Stomach (tissue), 8 donors: ENCODE measurements at regions not wholly inside any gene's neighbourhood (a gene's known extent, or its start where the extent isn't known, plus 50 kb on each side); places are given as distances from the start of the nearest gene placed in this dataset.

ENCODE experiments used
- DNase-seq, 2 donors: peaks; one replicate each; pipeline versions ENCODE4 v3.0.0 to v3.0.0-alpha.2; 2013 to 2019
- H3K27ac ChIP-seq, 5 donors: fragments of 200-600 bp in 4 of 5; sonication (generic) in 4 of 5; one replicate each; pipeline ENCODE4 v1.5.1; 2013 to 2019; ENCODE audit warnings: mild to moderate bottlenecking in 1 of 5, moderate library complexity in 1 of 5
- H3K27me3 ChIP-seq, 3 donors: fragments of 200-600 bp; sonication (generic); one replicate each; pipeline ENCODE4 v1.5.1; 2017 to 2019; ENCODE audit warnings: mixed run types in 1 of 3
- H3K36me3 ChIP-seq, 4 donors: fragments of 200-600 bp; sonication (generic); 1 replicate in 3 of 4; 2 replicates in 1 of 4; pipeline ENCODE4 v1.5.1; 2016 to 2019
- H3K4me1 ChIP-seq, 4 donors: fragments of 200-600 bp; sonication (generic); one replicate each; pipeline ENCODE4 v1.5.1; 2016 to 2019
- H3K4me3 ChIP-seq, 4 donors: fragments of 200-600 bp; sonication (generic) in 3 of 4; one replicate each; pipeline ENCODE4 v1.5.1; 2016 to 2019; ENCODE audit warnings: mild to moderate bottlenecking in 1 of 4
- H3K9me3 ChIP-seq, 4 donors: fragments of 200-600 bp; sonication (generic); one replicate each; pipeline ENCODE4 v1.5.1; 2016 to 2019
- CTCF ChIP-seq, 7 experiments: fragments of 450-650 bp in 4 of 7; fragments of 200-600 bp in 3 of 7; sonication (generic) in 3 of 7; IDR thresholded peaks; one replicate each; pipeline ENCODE4 v1.5.1; 2016 to 2019; ENCODE audit warnings: antibody characterized with exemption in 7 of 7, control low read depth in 2 of 7, mild to moderate bottlenecking in 1 of 7
- EP300 ChIP-seq: sonication (generic); formaldehyde crosslinking; IDR thresholded peaks from one replicate; pipeline ENCODE4 v1.6.1; 2017; ENCODE audit warnings: antibody characterized with exemption
- POLR2A ChIP-seq, 4 donors: fragments of 450-650 bp; IDR thresholded peaks; one replicate each; pipeline ENCODE4 v1.6.1; 2016; ENCODE audit warnings: antibody characterized with exemption in 4 of 4, control low read depth in 2 of 4, mild to moderate bottlenecking in 1 of 4, moderate library complexity in 1 of 4
- POLR2AphosphoS5 ChIP-seq, 3 donors: sonication (generic); formaldehyde crosslinking; IDR thresholded peaks; one replicate each; pipeline ENCODE4 v1.6.1; 2016; ENCODE audit warnings: antibody characterized with exemption in 3 of 3
- WGBS, 5 donors: extraction: QIAGEN DNeasy Blood & Tissue Kit in 3 of 5; methylation state at CpG; one replicate each; pipeline versions ENCODE4 v1.1.5 to v1.1.7; 2013 to 2018; 5-methylcytosine and 5-hydroxymethylcytosine counted together
- intact Hi-C: fragments of 100-400 bp; cut with DNase I; formaldehyde crosslinking; loops from one replicate; pipeline ENCODE4 v1.15.1; 2023; ENCODE audit warnings: low total_unique reads
- donor health status: healthy with polysubstance abuse.
- donor health status: Bipolar disorder and iron deficiency.
- donor health status: healthy.

GRCh38 chr3:128549283-128550112 lies 56.5 kb upstream of the GATA2 start:
- Histone ChIP-seq H3K4me3 (no peak overlapping the region), H3K27me3 (peaks cover 0 to 36% (median 9%) of the 10 kb centered on the region in 3 donors), H3K27ac (peak overlapping the region in 4 of 5 donors; percentile 12 to 41 (median 28)), H3K36me3 (no peaks in the 10 kb centered on the region), H3K9me3 (no peaks in the 10 kb centered on the region), H3K4me1 (peaks cover 0 to 9% (median 3%) of the 10 kb centered on the region in 4 donors)
- peak; percentile 29 to 85 for DNase-seq
- intact Hi-C loops = no loop called here
- TF ChIP-seq POLR2A (IDR thresholded peaks at IDR 0.05) (no peak), POLR2AphosphoS5 (IDR thresholded peaks at IDR 0.05) (peak in 1 of 3 donors; percentile 52), EP300 (peak; percentile 50)
- WGBS, 5 donors = 48 to 53% (median 50%) methylated on average over 20 of the region's 20 CpGs

- TF ChIP-seq POLR2A (IDR thresholded peaks at IDR 0.05) (no peak), CTCF (IDR thresholded peaks at IDR 0.05) (no peak), EP300 (no peak), POLR2AphosphoS5 (IDR thresholded peaks at IDR 0.05) (no peak)
- intact Hi-C loops = no loop called here
- Histone ChIP-seq H3K36me3 (no peaks in the 10 kb centered on the region), H3K27ac (no peak overlapping the region), H3K4me1 (peaks cover 0 to 9% (median 3%) of the 10 kb centered on the region in 4 donors), H3K27me3 (peaks cover 0 to 27% (median under 1%) of the 10 kb centered on the region in 3 donors), H3K9me3 (peaks cover 0 to 3% (median 2%) of the 10 kb centered on the region in 4 donors), H3K4me3 (no peak overlapping the region)
- DNase-seq = peak in 1 of 2 donors; percentile 18
- WGBS, 5 donors = 52 to 56% (median 55%) methylated on average over 6 of the region's 6 CpGs
These were observed 55.7 kb upstream of the GATA2 start for GRCh38 chr3:128548426-128549282.

- Histone ChIP-seq H3K4me3 (no peak overlapping the region), H3K4me1 (peaks cover 0 to 9% (median 3%) of the 10 kb centered on the region in 4 donors), H3K27me3 (peaks cover 0 to 21% (median 0%) of the 10 kb centered on the region in 3 donors), H3K36me3 (no peaks in the 10 kb centered on the region), H3K9me3 (peaks cover 0 to 9% (median 9%) of the 10 kb centered on the region in 4 donors), H3K27ac (no peak overlapping the region)
- no peak for DNase-seq
- TF ChIP-seq POLR2AphosphoS5 (IDR thresholded peaks at IDR 0.05) (no peak), EP300 (no peak), CTCF (IDR thresholded peaks at IDR 0.05) (no peak), POLR2A (IDR thresholded peaks at IDR 0.05) (no peak)
- intact Hi-C loops = no loop called here
These were observed 55.0 kb upstream of the GATA2 start for GRCh38 chr3:128548021-128548420.

GRCh38 chr3:128547368-128547987 lies 54.5 kb upstream of the GATA2 start:
- WGBS, 5 donors = 73 to 84% (median 74%) methylated on average over 7 to 10 of the region's 10 CpGs
- no peak for DNase-seq
- intact Hi-C loops = no loop called here

More at GRCh38 chr3:128547368-128547987, 54.5 kb upstream of the GATA2 start:
- Histone ChIP-seq H3K27me3 (peaks cover 0 to 17% (median 0%) of the 10 kb centered on the region in 3 donors), H3K4me3 (no peak overlapping the region), H3K27ac (no peak overlapping the region), H3K4me1 (peaks cover 0 to 9% (median 3%) of the 10 kb centered on the region in 4 donors), H3K36me3 (no peaks in the 10 kb centered on the region), H3K9me3 (peaks cover 0 to 13% (median 12%) of the 10 kb centered on the region in 4 donors)
- no peak for TF ChIP-seq POLR2AphosphoS5 (IDR thresholded peaks at IDR 0.05)
- no peak for TF ChIP-seq EP300
- no peak for TF ChIP-seq POLR2A (IDR thresholded peaks at IDR 0.05)
- no peak for TF ChIP-seq CTCF (IDR thresholded peaks at IDR 0.05)
